ENCODE measurements at regions not wholly inside any gene's neighbourhood (a gene's known extent, or its start where the extent isn't known, plus 50 kb on each side); places are given as distances from the start of the nearest gene placed in this dataset.

DNA sequence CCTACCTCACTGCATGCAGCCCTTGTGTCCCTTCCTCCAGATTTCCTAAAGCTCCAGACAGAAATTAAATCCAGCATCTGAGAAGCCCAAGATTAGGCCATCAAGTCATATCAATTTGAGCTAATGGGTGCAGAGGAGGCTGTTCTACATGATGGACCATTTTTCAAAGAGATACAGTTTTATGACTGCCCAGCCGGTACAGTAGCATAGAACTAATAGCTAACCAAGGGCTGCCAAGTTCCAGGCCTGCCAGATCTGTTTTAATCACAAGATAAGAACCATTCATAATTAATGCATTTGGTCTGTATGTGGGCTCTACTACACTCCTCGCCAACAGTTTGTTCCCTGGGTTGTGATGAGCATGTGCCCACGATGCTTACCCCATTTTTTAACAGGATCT, 64.9 kb downstream of the PABIR2 start:
- H4K20me1 ChIP-seq (ENCODE audit: insufficient read depth) = no peaks in the 10 kb centered on the region
- H3K79me2 ChIP-seq (ENCODE audit: insufficient read depth) = no peaks in the 10 kb centered on the region
- H3K27me3 ChIP-seq (ENCODE audit: insufficient read depth) = no peaks in the 10 kb centered on the region
- no peak overlapping the region for H3K9ac ChIP-seq
- H2AFZ ChIP-seq (ENCODE audit: low read depth) = no peak overlapping the region
- CTCF ChIA-PET = interaction anchor here (0.7 to 1.5 kb wide), 2 partner anchors 17 to 32 kb away, joined by 3 to 4 read pairs; no protein-coding TSS in a partner anchor
- 70% methylated on average over 3 of the region's 3 CpGs for WGBS (ENCODE audit: low lambda C conversion rate)
- no peaks in the 10 kb centered on the region for H3K9me2 ChIP-seq
- peak overlapping the region in 1 of 2 experiments; percentile 65; a peak in 1 of 4 replicates for H3K27ac ChIP-seq (ENCODE audit: low read depth in 2 of 2, low read length in 1 of 2)
- H3K36me3 ChIP-seq (replicated peaks in 1 of 2; ENCODE audit: control insufficient read depth in 1 of 2, insufficient read depth in 2 of 2, low read length in 1 of 2) = no peaks in the 10 kb centered on the region
- POLR2A ChIA-PET = no interaction called here
- no peak overlapping the region for H3K4me3 ChIP-seq (ENCODE audit: low read depth in 2 of 2, low read length in 1 of 2)
- H3K9me3 ChIP-seq = no peaks in the 10 kb centered on the region
- no peak overlapping the region for H3K4me2 ChIP-seq
- peak; percentile 51 for DNase-seq
- peaks cover 4% of the 10 kb centered on the region for H3F3A ChIP-seq (replicated peaks; ENCODE audit: insufficient read depth)
- peaks cover 11 to 31% of the 10 kb centered on the region in 2 experiments; a peak in 3 of 4 replicates for H3K4me1 ChIP-seq (ENCODE audit: control insufficient read depth in 1 of 2, insufficient read depth in 2 of 2, low read depth in 1 of 2, low read length in 1 of 2)
- TF ChIP-seq, protein P1, sequence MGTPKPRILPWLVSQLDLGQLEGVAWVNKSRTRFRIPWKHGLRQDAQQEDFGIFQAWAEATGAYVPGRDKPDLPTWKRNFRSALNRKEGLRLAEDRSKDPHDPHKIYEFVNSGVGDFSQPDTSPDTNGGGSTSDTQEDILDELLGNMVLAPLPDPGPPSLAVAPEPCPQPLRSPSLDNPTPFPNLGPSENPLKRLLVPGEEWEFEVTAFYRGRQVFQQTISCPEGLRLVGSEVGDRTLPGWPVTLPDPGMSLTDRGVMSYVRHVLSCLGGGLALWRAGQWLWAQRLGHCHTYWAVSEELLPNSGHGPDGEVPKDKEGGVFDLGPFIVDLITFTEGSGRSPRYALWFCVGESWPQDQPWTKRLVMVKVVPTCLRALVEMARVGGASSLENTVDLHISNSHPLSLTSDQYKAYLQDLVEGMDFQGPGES (IDR thresholded peaks at IDR 0.05; ENCODE audit: low read depth, low read length) = no peak
- TF ChIP-seq, protein P2, sequence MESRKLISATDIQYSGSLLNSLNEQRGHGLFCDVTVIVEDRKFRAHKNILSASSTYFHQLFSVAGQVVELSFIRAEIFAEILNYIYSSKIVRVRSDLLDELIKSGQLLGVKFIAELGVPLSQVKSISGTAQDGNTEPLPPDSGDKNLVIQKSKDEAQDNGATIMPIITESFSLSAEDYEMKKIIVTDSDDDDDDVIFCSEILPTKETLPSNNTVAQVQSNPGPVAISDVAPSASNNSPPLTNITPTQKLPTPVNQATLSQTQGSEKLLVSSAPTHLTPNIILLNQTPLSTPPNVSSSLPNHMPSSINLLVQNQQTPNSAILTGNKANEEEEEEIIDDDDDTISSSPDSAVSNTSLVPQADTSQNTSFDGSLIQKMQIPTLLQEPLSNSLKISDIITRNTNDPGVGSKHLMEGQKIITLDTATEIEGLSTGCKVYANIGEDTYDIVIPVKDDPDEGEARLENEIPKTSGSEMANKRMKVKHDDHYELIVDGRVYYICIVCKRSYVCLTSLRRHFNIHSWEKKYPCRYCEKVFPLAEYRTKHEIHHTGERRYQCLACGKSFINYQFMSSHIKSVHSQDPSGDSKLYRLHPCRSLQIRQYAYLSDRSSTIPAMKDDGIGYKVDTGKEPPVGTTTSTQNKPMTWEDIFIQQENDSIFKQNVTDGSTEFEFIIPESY (IDR thresholded peaks at IDR 0.05; ENCODE audit: borderline replicate concordance, low read depth) = no peak
- no peak for TF ChIP-seq YY1 (IDR thresholded peaks at IDR 0.05; ENCODE audit: low read depth)
- no peak for TF ChIP-seq MXI1 (IDR thresholded peaks at IDR 0.05; ENCODE audit: low read depth, low read length)
- TF ChIP-seq, protein P3, sequence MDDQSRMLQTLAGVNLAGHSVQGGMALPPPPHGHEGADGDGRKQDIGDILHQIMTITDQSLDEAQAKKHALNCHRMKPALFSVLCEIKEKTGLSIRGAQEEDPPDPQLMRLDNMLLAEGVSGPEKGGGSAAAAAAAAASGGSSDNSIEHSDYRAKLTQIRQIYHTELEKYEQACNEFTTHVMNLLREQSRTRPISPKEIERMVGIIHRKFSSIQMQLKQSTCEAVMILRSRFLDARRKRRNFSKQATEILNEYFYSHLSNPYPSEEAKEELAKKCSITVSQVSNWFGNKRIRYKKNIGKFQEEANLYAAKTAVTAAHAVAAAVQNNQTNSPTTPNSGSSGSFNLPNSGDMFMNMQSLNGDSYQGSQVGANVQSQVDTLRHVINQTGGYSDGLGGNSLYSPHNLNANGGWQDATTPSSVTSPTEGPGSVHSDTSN (IDR thresholded peaks at IDR 0.05) = no peak
- TF ChIP-seq NFIC (IDR thresholded peaks at IDR 0.05; ENCODE audit: borderline replicate concordance) = no peak
- no peak for TF ChIP-seq JUND (IDR thresholded peaks at IDR 0.05)
- TF ChIP-seq RXRA (IDR thresholded peaks at IDR 0.05; ENCODE audit: borderline replicate concordance, low read depth) = no peak
- TF ChIP-seq, protein P4, sequence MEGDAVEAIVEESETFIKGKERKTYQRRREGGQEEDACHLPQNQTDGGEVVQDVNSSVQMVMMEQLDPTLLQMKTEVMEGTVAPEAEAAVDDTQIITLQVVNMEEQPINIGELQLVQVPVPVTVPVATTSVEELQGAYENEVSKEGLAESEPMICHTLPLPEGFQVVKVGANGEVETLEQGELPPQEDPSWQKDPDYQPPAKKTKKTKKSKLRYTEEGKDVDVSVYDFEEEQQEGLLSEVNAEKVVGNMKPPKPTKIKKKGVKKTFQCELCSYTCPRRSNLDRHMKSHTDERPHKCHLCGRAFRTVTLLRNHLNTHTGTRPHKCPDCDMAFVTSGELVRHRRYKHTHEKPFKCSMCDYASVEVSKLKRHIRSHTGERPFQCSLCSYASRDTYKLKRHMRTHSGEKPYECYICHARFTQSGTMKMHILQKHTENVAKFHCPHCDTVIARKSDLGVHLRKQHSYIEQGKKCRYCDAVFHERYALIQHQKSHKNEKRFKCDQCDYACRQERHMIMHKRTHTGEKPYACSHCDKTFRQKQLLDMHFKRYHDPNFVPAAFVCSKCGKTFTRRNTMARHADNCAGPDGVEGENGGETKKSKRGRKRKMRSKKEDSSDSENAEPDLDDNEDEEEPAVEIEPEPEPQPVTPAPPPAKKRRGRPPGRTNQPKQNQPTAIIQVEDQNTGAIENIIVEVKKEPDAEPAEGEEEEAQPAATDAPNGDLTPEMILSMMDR (IDR thresholded peaks at IDR 0.05) = no peak
- TF ChIP-seq ELF1 (IDR thresholded peaks at IDR 0.05) = no peak
- TF ChIP-seq NRF1 (IDR thresholded peaks at IDR 0.05; ENCODE audit: low read depth, low read length) = no peak
- no peak for TF ChIP-seq TAF1 (IDR thresholded peaks at IDR 0.05; ENCODE audit: borderline replicate concordance, low read depth, low read length)
- TF ChIP-seq TEAD4 (IDR thresholded peaks at IDR 0.05; ENCODE audit: borderline replicate concordance, insufficient read depth) = no peak
- TF ChIP-seq FOXJ3 (CRISPR knock-in tag; IDR thresholded peaks at IDR 0.05) = no peak
- TF ChIP-seq, protein P5, sequence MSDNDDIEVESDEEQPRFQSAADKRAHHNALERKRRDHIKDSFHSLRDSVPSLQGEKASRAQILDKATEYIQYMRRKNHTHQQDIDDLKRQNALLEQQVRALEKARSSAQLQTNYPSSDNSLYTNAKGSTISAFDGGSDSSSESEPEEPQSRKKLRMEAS (IDR thresholded peaks at IDR 0.05; ENCODE audit: low read depth) = no peak
- TF ChIP-seq GABPA (IDR thresholded peaks at IDR 0.05; ENCODE audit: low read depth) = no peak
- no peak for TF ChIP-seq SMC3 (IDR thresholded peaks at IDR 0.05; ENCODE audit: low read depth, low read length)
- peak; percentile 42 for TF ChIP-seq CHD2 (IDR thresholded peaks at IDR 0.05; ENCODE audit: low read length, partially characterized antibody)
- TF ChIP-seq GATA2 (CRISPR knock-in tag; IDR thresholded peaks at IDR 0.05) = peak; percentile 81
- TF ChIP-seq, protein P6, sequence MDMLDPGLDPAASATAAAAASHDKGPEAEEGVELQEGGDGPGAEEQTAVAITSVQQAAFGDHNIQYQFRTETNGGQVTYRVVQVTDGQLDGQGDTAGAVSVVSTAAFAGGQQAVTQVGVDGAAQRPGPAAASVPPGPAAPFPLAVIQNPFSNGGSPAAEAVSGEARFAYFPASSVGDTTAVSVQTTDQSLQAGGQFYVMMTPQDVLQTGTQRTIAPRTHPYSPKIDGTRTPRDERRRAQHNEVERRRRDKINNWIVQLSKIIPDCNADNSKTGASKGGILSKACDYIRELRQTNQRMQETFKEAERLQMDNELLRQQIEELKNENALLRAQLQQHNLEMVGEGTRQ (IDR thresholded peaks at IDR 0.05; ENCODE audit: borderline replicate concordance, low read depth, low read length) = no peak
- TF ChIP-seq FOSL2 (IDR thresholded peaks at IDR 0.05; ENCODE audit: borderline replicate concordance, low read depth) = no peak
- TF ChIP-seq MEF2A (IDR thresholded peaks at IDR 0.05; ENCODE audit: borderline replicate concordance, low read depth) = no peak
- TF ChIP-seq POLR2AphosphoS5 (IDR thresholded peaks at IDR 0.05; ENCODE audit: low read depth, low read length) = no peak
- TF ChIP-seq RCOR1 (IDR thresholded peaks at IDR 0.05; ENCODE audit: low read length) = peak; percentile 80
- peak in 1 of 2 experiments; percentile 88; a peak in 2 of 4 replicates for TF ChIP-seq EP300 (IDR thresholded peaks at IDR 0.05; ENCODE audit: borderline replicate concordance in 1 of 2, low read depth in 1 of 2, low read length in 1 of 2)
- no peak for TF ChIP-seq EZH2phosphoT487 (IDR thresholded peaks at IDR 0.05; ENCODE audit: borderline replicate concordance, low read depth)
- TF ChIP-seq SIN3A (IDR thresholded peaks at IDR 0.05; ENCODE audit: borderline replicate concordance, low read depth, low read length) = no peak
- peak; percentile 28; the same call in 1 of the 2 replicates for TF ChIP-seq TCF12 (IDR thresholded peaks at IDR 0.05)
- TF ChIP-seq RAD21 (IDR thresholded peaks at IDR 0.05; ENCODE audit: low read length) = no peak; the same call in 1 of the 2 replicates

All from SK-N-SH (cell line).